GM12878 (cell line): ENCODE measurements at regions not wholly inside any gene's neighbourhood (a gene's known extent, or its start where the extent isn't known, plus 50 kb on each side); places are given as distances from the start of the nearest gene placed in this dataset.

Experiments used
- ATAC-seq: fragments of 200-7000 bp; cut with Tn5 transposase; 3 replicates; pipeline ENCODE4 v1.9.1; 2020; ENCODE audit warnings: mild to moderate bottlenecking, moderate library complexity
- BruUV-seq: library from RNA; stranded (reverse); fragments of 400-500 nt; replicated peaks from 2 replicates; lab custom pipeline; 2021; lab: Mats Ljungman, UMichigan
- CTCF ChIA-PET: fragments of 300-600 bp; sonication (Branson Sonifier 250); formaldehyde crosslinking; extraction: SDS; loops from one replicate; lab custom pipeline; 2021; ENCODE audit warnings: inconsistent platforms; lab: Yijun Ruan, JAX
- POLR2A ChIA-PET: fragments of 350-600 bp; formaldehyde crosslinking; extraction: SDS; loops from one replicate; lab custom pipeline; 2021; ENCODE audit warnings: inconsistent platforms; lab: Charles Lee
- RAD21 ChIA-PET: fragments of 300-600 bp; sonication (Branson Sonifier 250); formaldehyde crosslinking; loops from one replicate; lab custom pipeline; 2023; ENCODE audit warnings: antibody characterized with exemption; ENCODE audit not compliant: unreplicated experiment; lab: Charles Lee
- SMC1A ChIA-PET: fragments of 300-600 bp; sonication (Branson Sonifier 250); formaldehyde crosslinking; loops from one replicate; lab custom pipeline; 2023; ENCODE audit not compliant: unreplicated experiment, uncharacterized antibody; lab: Charles Lee
- DNase-seq: peaks from one replicate; pipeline ENCODE4 v3.0.0-alpha.2; 2011; ENCODE audit warnings: low read depth, low spot score
- FAIRE-seq: peaks from 3 replicates; lab custom pipeline; 2011; peaks lifted over from hg19 to GRCh38; lab: Jason Lieb, UNC
- H2AFZ ChIP-seq: 2 replicates; pipeline ENCODE4 v1.6.0; 2011; ENCODE audit warnings: low read depth, low read length, control low read depth; ENCODE audit not compliant: control insufficient read depth
- H3K27ac ChIP-seq: 2 replicates; pipeline ENCODE4 v1.5.1; 2011; ENCODE audit warnings: control low read depth; ENCODE audit not compliant: control insufficient read depth, insufficient read depth
- H3K27me3 ChIP-seq, 2 experiments: replicated peaks in 1 of 2; 2 replicates each; pipeline versions ENCODE4 v1.6.0 to v1.6.1; 2011; ENCODE audit warnings: low read length in 1 of 2; ENCODE audit not compliant: control insufficient read depth in 2 of 2, insufficient read depth in 2 of 2
- H3K36me3 ChIP-seq, 2 experiments: 2 replicates each; pipeline ENCODE4 v1.5.1; 2011; ENCODE audit warnings: low read length in 1 of 2; ENCODE audit not compliant: control insufficient read depth in 2 of 2, insufficient read depth in 2 of 2
- H3K4me1 ChIP-seq: 2 replicates; pipeline ENCODE4 v1.6.1; 2011; ENCODE audit warnings: mild to moderate bottlenecking, low read length, moderate library complexity, mixed read lengths; ENCODE audit not compliant: control insufficient read depth, insufficient read depth
- H3K4me2 ChIP-seq: 2 replicates; pipeline ENCODE4 v1.6.0; 2011; ENCODE audit warnings: control low read depth; ENCODE audit not compliant: control insufficient read depth, insufficient read depth
- H3K4me3 ChIP-seq: fragments of 200-600 bp; sonication (generic); 2 replicates; pipeline ENCODE4 v1.5.1; 2016
- H3K79me2 ChIP-seq: 2 replicates; pipeline ENCODE4 v1.6.0; 2011; ENCODE audit warnings: low read length; ENCODE audit not compliant: control insufficient read depth, insufficient read depth
- H3K9ac ChIP-seq: 2 replicates; pipeline ENCODE4 v1.8.0; 2011; ENCODE audit warnings: low read length, control low read depth, mixed read lengths; ENCODE audit not compliant: control insufficient read depth, insufficient read depth
- H3K9me3 ChIP-seq: replicated peaks from 3 replicates; pipeline ENCODE4 v1.5.1; 2011; ENCODE audit warnings: mild to moderate bottlenecking, low read length; ENCODE audit not compliant: control insufficient read depth, insufficient read depth
- H4K20me1 ChIP-seq: 2 replicates; pipeline ENCODE4 v1.6.0; 2011; ENCODE audit not compliant: control insufficient read depth, insufficient read depth
- CBFB ChIP-seq: IDR thresholded peaks from 2 replicates; pipeline ENCODE4 v1.6.1; 2016; ENCODE audit warnings: antibody characterized with exemption, low read depth
- CHD1 ChIP-seq: IDR thresholded peaks from 2 replicates; pipeline ENCODE4 v1.6.1; 2012; ENCODE audit warnings: low read depth, low read length, improper control_type of control experiment
- EZH2 ChIP-seq: IDR thresholded peaks from 2 replicates; pipeline ENCODE4 v1.6.1; 2012; ENCODE audit warnings: low read depth, mild to moderate bottlenecking, control low read depth, inconsistent platforms, low read length, borderline replicate concordance; ENCODE audit not compliant: control insufficient read depth
- MTA3 ChIP-seq: IDR thresholded peaks from 2 replicates; pipeline ENCODE4 v1.6.1; 2012; ENCODE audit warnings: low read length, inconsistent platforms, borderline replicate concordance
- MYC ChIP-seq: IDR thresholded peaks from 2 replicates; pipeline ENCODE4 v1.6.1; 2011; ENCODE audit warnings: mild to moderate bottlenecking, low read length, moderate library complexity, inconsistent platforms; ENCODE audit not compliant: insufficient read depth, insufficient replicate concordance, insufficient read length, severe bottlenecking
- NR2C2 ChIP-seq: IDR thresholded peaks from 2 replicates; pipeline ENCODE4 v1.6.1; 2011; ENCODE audit warnings: borderline replicate concordance, low read depth; ENCODE audit not compliant: control insufficient read depth, insufficient read length
- RELA ChIP-seq: fragments of 450-650 bp; IDR thresholded peaks from 2 replicates; pipeline ENCODE4 v1.8.0; 2014; ENCODE audit warnings: borderline replicate concordance; ENCODE audit not compliant: partially characterized antibody
- SPI1 ChIP-seq: IDR thresholded peaks from 2 replicates; pipeline ENCODE4 v1.6.1; 2011; ENCODE audit warnings: low read depth, mild to moderate bottlenecking, low read length, moderate library complexity, borderline replicate concordance; ENCODE audit not compliant: insufficient read depth
- SUPT20H ChIP-seq: IDR thresholded peaks from 2 replicates; pipeline ENCODE4 v1.6.1; 2011; ENCODE audit warnings: low read depth, mild to moderate bottlenecking, low read length, moderate library complexity, borderline replicate concordance; ENCODE audit not compliant: control insufficient read depth
- SUZ12 ChIP-seq: fragments of 200-600 bp; sonication (generic); IDR thresholded peaks from one replicate; pipeline ENCODE4 v1.6.1; 2018; ENCODE audit warnings: antibody characterized with exemption, mild to moderate bottlenecking; ENCODE audit not compliant: unreplicated experiment
- TCF12 ChIP-seq: IDR thresholded peaks from 2 replicates; pipeline ENCODE4 v1.6.1; 2011; ENCODE audit warnings: low read depth, mild to moderate bottlenecking, low read length
- WGBS: methylation state at CpG from one replicate; pipeline ENCODE4 v1.1.6; 2016; ENCODE audit warnings: low lambda C conversion rate; ENCODE audit not compliant: insufficient replicate concordance, insufficient coverage; ENCODE audit errors: missing lambda C conversion rate; 5-methylcytosine and 5-hydroxymethylcytosine counted together
- in situ Hi-C: fragments of 300-500 bp; cut with MboI; formaldehyde crosslinking; loops from 9 replicates; pipeline ENCODE4 v1.14.3; 2018; ENCODE audit warnings: mixed read lengths
- intact Hi-C: fragments of 100-400 bp; cut with micrococcal nuclease; formaldehyde crosslinking; loops from one replicate; pipeline ENCODE4 v1.14.2; 2022; ENCODE audit not compliant: unreplicated experiment
- TF ChIP-seq, protein P1 (sequence below): fragments of 450-650 bp; formaldehyde crosslinking; IDR thresholded peaks from 2 replicates; pipeline ENCODE4 v1.4.0; 2022; ENCODE audit warnings: mild to moderate bottlenecking, moderate library complexity

DNA sequence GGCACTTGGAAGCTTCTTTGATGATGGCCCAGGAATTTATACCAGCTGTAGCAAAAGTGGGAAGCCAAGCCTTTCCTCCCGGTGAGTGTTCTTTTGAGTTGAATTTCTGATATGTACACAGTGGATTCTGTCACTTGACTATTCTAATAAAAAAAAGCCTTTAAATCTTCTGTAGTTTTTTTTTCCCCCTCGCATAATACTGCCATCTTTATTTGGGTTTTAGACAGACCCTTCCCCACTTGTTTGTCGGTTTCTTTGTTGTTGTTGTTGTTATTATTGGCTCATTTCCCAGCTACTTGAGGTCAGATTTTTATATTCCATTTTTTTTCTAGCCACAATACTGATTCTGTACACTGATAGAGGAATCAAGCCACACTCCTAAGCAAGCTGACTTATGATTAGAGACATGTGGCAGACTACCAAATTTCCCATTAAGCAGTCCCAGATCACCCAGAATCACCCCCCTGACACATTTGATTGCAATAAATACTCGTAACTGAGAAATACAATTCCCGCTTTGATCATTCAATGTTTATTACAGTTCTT is 122.4 kb upstream of the IL12A start (continued):
- no peak for TF ChIP-seq NR2C2

DNA sequence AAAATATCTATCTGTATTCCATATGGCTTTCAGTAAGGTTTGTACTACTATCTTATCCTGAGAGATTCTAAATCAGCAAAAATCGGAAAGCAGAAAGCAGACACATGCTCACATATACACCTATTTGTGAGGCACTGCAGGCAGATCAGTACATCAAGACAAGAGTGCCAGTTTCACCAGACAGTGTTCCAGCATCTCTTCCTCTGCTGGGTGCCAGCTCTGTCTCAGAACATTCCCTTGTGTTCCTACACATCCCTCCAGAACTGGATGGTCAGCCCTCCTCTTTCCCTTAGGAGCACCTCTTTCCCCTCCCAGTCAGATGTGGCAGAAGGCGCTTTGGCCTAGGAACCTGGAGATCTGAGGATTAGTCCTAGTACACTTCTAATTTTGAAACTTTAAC is 121.3 kb upstream of the IL12A start:
- no TSS peak for BruUV-seq
- in situ Hi-C loops = no loop called here
- FAIRE-seq = no peak
- H3K4me1 ChIP-seq = no peaks in the 10 kb centered on the region
- no peaks in the 10 kb centered on the region for H3K27me3 ChIP-seq
- intact Hi-C loops = no loop called here
- no peak overlapping the region for H3K27ac ChIP-seq
- POLR2A ChIA-PET = no interaction called here
- SMC1A ChIA-PET = interaction anchor here (1.9 kb wide), 1 partner anchor 17 kb away, joined by 4 read pairs; no protein-coding TSS in a partner anchor
- TF ChIP-seq TCF12 (no peak), EZH2 (no peak), SPI1 (no peak), MYC (no peak), SUZ12 (no peak), RELA (no peak), CHD1 (no peak), MTA3 (no peak), CBFB (no peak), SUPT20H (no peak)
- TF ChIP-seq, protein P1, sequence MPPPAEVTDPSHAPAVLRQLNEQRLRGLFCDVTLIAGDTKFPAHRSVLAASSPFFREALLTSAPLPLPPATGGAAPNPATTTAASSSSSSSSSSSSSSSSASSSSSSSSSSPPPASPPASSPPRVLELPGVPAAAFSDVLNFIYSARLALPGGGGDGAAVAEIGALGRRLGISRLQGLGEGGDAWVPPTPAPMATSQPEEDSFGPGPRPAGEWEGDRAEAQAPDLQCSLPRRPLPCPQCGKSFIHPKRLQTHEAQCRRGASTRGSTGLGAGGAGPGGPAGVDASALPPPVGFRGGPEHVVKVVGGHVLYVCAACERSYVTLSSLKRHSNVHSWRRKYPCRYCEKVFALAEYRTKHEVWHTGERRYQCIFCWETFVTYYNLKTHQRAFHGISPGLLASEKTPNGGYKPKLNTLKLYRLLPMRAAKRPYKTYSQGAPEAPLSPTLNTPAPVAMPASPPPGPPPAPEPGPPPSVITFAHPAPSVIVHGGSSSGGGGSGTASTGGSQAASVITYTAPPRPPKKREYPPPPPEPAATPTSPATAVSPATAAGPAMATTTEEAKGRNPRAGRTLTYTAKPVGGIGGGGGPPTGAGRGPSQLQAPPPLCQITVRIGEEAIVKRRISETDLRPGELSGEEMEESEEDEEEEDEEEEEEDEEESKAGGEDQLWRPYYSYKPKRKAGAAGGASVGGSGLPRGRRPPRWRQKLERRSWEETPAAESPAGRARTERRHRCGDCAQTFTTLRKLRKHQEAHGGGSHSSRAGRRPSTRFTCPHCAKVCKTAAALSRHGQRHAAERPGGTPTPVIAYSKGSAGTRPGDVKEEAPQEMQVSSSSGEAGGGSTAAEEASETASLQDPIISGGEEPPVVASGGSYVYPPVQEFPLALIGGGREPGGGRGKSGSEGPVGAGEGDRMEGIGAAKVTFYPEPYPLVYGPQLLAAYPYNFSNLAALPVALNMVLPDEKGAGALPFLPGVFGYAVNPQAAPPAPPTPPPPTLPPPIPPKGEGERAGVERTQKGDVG (CRISPR knock-in tag) = no peak
- TF ChIP-seq, all 136 proteins: peak for 0
- no peak overlapping the region for H3K4me2 ChIP-seq
- ChIA-PET CTCF (interaction anchor here (5.4 kb wide), 1 partner anchor 17 kb away, joined by 35 read pairs; no protein-coding TSS in a partner anchor), RAD21 (no interaction called here)
- ATAC-seq (no peak), DNase-seq (no peak)
- no peak overlapping the region for H3K9ac ChIP-seq
- H4K20me1 ChIP-seq = no peaks in the 10 kb centered on the region
- WGBS = 71% methylated on average over 2 of the region's 2 CpGs
- H3K4me3 ChIP-seq = no peak overlapping the region
- no peak overlapping the region for H2AFZ ChIP-seq
- H3K79me2 ChIP-seq = no peaks in the 10 kb centered on the region
- H3K9me3 ChIP-seq = no peaks in the 10 kb centered on the region
- H3K36me3 ChIP-seq = no peaks in the 10 kb centered on the region
